ENCODE measurements at regions not wholly inside any gene's neighbourhood (a gene's known extent, or its start where the extent isn't known, plus 50 kb on each side); places are given as distances from the start of the nearest gene placed in this dataset.

DNA sequence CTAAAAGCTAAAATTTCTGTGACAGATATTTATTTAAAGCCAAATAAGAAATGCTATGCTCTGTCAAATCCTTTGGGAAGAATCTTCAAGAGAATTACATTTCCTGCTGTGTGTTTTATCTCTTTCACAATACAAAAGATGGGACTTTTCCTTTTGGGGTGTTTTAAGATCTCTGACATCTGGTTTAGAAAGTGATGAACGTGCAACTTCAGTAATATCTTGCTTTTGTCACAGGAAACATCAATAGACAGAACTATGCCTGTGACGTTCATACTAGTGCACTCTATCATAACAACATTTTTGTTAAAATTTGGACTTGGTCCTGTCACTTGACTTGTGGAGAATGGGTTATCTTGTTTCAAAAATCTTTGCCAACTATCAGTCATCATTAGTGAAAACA lies 195.7 kb upstream of the KCNMB2 start (continued):
- TF ChIP-seq, protein P1, sequence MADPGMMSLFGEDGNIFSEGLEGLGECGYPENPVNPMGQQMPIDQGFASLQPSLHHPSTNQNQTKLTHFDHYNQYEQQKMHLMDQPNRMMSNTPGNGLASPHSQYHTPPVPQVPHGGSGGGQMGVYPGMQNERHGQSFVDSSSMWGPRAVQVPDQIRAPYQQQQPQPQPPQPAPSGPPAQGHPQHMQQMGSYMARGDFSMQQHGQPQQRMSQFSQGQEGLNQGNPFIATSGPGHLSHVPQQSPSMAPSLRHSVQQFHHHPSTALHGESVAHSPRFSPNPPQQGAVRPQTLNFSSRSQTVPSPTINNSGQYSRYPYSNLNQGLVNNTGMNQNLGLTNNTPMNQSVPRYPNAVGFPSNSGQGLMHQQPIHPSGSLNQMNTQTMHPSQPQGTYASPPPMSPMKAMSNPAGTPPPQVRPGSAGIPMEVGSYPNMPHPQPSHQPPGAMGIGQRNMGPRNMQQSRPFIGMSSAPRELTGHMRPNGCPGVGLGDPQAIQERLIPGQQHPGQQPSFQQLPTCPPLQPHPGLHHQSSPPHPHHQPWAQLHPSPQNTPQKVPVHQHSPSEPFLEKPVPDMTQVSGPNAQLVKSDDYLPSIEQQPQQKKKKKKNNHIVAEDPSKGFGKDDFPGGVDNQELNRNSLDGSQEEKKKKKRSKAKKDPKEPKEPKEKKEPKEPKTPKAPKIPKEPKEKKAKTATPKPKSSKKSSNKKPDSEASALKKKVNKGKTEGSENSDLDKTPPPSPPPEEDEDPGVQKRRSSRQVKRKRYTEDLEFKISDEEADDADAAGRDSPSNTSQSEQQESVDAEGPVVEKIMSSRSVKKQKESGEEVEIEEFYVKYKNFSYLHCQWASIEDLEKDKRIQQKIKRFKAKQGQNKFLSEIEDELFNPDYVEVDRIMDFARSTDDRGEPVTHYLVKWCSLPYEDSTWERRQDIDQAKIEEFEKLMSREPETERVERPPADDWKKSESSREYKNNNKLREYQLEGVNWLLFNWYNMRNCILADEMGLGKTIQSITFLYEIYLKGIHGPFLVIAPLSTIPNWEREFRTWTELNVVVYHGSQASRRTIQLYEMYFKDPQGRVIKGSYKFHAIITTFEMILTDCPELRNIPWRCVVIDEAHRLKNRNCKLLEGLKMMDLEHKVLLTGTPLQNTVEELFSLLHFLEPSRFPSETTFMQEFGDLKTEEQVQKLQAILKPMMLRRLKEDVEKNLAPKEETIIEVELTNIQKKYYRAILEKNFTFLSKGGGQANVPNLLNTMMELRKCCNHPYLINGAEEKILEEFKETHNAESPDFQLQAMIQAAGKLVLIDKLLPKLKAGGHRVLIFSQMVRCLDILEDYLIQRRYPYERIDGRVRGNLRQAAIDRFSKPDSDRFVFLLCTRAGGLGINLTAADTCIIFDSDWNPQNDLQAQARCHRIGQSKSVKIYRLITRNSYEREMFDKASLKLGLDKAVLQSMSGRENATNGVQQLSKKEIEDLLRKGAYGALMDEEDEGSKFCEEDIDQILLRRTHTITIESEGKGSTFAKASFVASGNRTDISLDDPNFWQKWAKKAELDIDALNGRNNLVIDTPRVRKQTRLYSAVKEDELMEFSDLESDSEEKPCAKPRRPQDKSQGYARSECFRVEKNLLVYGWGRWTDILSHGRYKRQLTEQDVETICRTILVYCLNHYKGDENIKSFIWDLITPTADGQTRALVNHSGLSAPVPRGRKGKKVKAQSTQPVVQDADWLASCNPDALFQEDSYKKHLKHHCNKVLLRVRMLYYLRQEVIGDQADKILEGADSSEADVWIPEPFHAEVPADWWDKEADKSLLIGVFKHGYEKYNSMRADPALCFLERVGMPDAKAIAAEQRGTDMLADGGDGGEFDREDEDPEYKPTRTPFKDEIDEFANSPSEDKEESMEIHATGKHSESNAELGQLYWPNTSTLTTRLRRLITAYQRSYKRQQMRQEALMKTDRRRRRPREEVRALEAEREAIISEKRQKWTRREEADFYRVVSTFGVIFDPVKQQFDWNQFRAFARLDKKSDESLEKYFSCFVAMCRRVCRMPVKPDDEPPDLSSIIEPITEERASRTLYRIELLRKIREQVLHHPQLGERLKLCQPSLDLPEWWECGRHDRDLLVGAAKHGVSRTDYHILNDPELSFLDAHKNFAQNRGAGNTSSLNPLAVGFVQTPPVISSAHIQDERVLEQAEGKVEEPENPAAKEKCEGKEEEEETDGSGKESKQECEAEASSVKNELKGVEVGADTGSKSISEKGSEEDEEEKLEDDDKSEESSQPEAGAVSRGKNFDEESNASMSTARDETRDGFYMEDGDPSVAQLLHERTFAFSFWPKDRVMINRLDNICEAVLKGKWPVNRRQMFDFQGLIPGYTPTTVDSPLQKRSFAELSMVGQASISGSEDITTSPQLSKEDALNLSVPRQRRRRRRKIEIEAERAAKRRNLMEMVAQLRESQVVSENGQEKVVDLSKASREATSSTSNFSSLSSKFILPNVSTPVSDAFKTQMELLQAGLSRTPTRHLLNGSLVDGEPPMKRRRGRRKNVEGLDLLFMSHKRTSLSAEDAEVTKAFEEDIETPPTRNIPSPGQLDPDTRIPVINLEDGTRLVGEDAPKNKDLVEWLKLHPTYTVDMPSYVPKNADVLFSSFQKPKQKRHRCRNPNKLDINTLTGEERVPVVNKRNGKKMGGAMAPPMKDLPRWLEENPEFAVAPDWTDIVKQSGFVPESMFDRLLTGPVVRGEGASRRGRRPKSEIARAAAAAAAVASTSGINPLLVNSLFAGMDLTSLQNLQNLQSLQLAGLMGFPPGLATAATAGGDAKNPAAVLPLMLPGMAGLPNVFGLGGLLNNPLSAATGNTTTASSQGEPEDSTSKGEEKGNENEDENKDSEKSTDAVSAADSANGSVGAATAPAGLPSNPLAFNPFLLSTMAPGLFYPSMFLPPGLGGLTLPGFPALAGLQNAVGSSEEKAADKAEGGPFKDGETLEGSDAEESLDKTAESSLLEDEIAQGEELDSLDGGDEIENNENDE (IDR thresholded peaks at IDR 0.05; ENCODE audit: insufficient replicate concordance, low read length) = no peak
- TF ChIP-seq, protein P2, sequence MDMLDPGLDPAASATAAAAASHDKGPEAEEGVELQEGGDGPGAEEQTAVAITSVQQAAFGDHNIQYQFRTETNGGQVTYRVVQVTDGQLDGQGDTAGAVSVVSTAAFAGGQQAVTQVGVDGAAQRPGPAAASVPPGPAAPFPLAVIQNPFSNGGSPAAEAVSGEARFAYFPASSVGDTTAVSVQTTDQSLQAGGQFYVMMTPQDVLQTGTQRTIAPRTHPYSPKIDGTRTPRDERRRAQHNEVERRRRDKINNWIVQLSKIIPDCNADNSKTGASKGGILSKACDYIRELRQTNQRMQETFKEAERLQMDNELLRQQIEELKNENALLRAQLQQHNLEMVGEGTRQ (IDR thresholded peaks at IDR 0.05; ENCODE audit: low read length) = no peak
- no peak for TF ChIP-seq RBBP5 (IDR thresholded peaks at IDR 0.05; ENCODE audit: borderline replicate concordance, low read depth, low read length)
- TF ChIP-seq, protein P3, sequence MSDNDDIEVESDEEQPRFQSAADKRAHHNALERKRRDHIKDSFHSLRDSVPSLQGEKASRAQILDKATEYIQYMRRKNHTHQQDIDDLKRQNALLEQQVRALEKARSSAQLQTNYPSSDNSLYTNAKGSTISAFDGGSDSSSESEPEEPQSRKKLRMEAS (IDR thresholded peaks at IDR 0.05) = no peak
